Hepatocyte (in vitro differentiated cells): ENCODE measurements at regions not wholly inside any gene's neighbourhood (a gene's known extent, or its start where the extent isn't known, plus 50 kb on each side); places are given as distances from the start of the nearest gene placed in this dataset.

Experiments used
- EZH2phosphoT487 ChIP-seq: fragments of 200-600 bp; sonication (generic); IDR thresholded peaks from one replicate; pipeline ENCODE4 v1.6.1; 2018; ENCODE audit warnings: antibody characterized with exemption, mild to moderate bottlenecking, low read depth, moderate library complexity; ENCODE audit not compliant: unreplicated experiment, severe bottlenecking
- TF ChIP-seq, protein P1 (sequence below): fragments of 200-600 bp; sonication (generic); IDR thresholded peaks from 2 replicates; pipeline ENCODE4 v1.5.1; 2016; ENCODE audit warnings: antibody characterized with exemption, mild to moderate bottlenecking; ENCODE audit not compliant: poor library complexity

DNA sequence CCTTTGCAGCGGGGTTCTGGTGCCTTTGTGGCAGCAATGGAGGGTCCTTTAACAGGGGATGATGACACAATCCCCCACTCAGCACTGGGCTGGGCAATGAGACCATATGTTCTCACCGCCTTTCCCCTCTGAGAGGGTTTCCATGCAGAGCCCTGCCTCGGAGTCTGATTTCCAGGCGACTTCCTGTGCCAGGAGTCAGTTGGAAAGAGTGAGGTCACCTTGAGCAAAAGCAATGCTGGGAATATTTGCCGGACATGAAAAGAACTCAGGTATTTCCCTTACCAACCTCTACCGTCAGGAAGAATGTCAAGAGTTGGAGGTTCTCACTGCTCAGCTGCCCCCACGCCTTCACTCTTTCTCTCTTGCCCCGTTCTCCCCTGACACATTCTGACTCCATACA lies 284.2 kb upstream of the IRX1 start:
- TF ChIP-seq, protein P1, sequence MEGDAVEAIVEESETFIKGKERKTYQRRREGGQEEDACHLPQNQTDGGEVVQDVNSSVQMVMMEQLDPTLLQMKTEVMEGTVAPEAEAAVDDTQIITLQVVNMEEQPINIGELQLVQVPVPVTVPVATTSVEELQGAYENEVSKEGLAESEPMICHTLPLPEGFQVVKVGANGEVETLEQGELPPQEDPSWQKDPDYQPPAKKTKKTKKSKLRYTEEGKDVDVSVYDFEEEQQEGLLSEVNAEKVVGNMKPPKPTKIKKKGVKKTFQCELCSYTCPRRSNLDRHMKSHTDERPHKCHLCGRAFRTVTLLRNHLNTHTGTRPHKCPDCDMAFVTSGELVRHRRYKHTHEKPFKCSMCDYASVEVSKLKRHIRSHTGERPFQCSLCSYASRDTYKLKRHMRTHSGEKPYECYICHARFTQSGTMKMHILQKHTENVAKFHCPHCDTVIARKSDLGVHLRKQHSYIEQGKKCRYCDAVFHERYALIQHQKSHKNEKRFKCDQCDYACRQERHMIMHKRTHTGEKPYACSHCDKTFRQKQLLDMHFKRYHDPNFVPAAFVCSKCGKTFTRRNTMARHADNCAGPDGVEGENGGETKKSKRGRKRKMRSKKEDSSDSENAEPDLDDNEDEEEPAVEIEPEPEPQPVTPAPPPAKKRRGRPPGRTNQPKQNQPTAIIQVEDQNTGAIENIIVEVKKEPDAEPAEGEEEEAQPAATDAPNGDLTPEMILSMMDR = no peak
- no peak for TF ChIP-seq EZH2phosphoT487
